ENCODE measurements at regions not wholly inside any gene's neighbourhood (a gene's known extent, or its start where the extent isn't known, plus 50 kb on each side); places are given as distances from the start of the nearest gene placed in this dataset.

GRCh38 chr5:33328818-33329217 is 111.9 kb upstream of the TARS1 start:
- no peaks in the 10 kb centered on the region for H3K36me3 ChIP-seq (ENCODE audit: control insufficient read depth, low read length)
- no peak overlapping the region for H3K4me3 ChIP-seq (ENCODE audit: low read length)
- H3K4me2 ChIP-seq (ENCODE audit: low read length): no peak overlapping the region
- H3K9me3 ChIP-seq (ENCODE audit: control insufficient read depth, insufficient read depth, low read length): no peaks in the 10 kb centered on the region
- no peaks in the 10 kb centered on the region for H3K9me2 ChIP-seq (replicated peaks; ENCODE audit: control insufficient read depth, low read length)
- TF ChIP-seq EZH2phosphoT487 (IDR thresholded peaks at IDR 0.05; ENCODE audit: borderline replicate concordance, low read length) (no peak), CTCF (IDR thresholded peaks at IDR 0.05; ENCODE audit: low read depth, low read length, poor library complexity, severe bottlenecking) (no peak)
- H3K27me3 ChIP-seq (ENCODE audit: control insufficient read depth, low read length): no peaks in the 10 kb centered on the region
- H3K4me1 ChIP-seq (ENCODE audit: control insufficient read depth, low read length): no peaks in the 10 kb centered on the region
- H3K79me2 ChIP-seq (ENCODE audit: control insufficient read depth, low read length): no peaks in the 10 kb centered on the region
- H3K27ac ChIP-seq (ENCODE audit: low read depth, low read length): no peak overlapping the region
- no peaks in the 10 kb centered on the region for H4K20me1 ChIP-seq (ENCODE audit: control insufficient read depth, insufficient read depth, low read depth, low read length)
- no peaks in the 10 kb centered on the region for H3F3A ChIP-seq (ENCODE audit: control insufficient read depth, insufficient read depth)

GRCh38 chr5:33329891-33330290 is 110.9 kb upstream of the TARS1 start:
- H3K27me3 ChIP-seq (ENCODE audit: control insufficient read depth, low read length): no peaks in the 10 kb centered on the region
- no peaks in the 10 kb centered on the region for H3K4me1 ChIP-seq (ENCODE audit: control insufficient read depth, low read length)
- H3K4me2 ChIP-seq (ENCODE audit: low read length): no peak overlapping the region
- TF ChIP-seq EZH2phosphoT487 (IDR thresholded peaks at IDR 0.05; ENCODE audit: borderline replicate concordance, low read length) (no peak), CTCF (IDR thresholded peaks at IDR 0.05; ENCODE audit: low read depth, low read length, poor library complexity, severe bottlenecking) (no peak)
- no peaks in the 10 kb centered on the region for H3K79me2 ChIP-seq (ENCODE audit: control insufficient read depth, low read length)
- no peak overlapping the region for H3K27ac ChIP-seq (ENCODE audit: low read depth, low read length)
- no peaks in the 10 kb centered on the region for H3K9me2 ChIP-seq (replicated peaks; ENCODE audit: control insufficient read depth, low read length)
- H3K4me3 ChIP-seq (ENCODE audit: low read length): no peak overlapping the region
- no peaks in the 10 kb centered on the region for H3K9me3 ChIP-seq (ENCODE audit: control insufficient read depth, insufficient read depth, low read length)
- no peaks in the 10 kb centered on the region for H4K20me1 ChIP-seq (ENCODE audit: control insufficient read depth, insufficient read depth, low read depth, low read length)
- H3F3A ChIP-seq (ENCODE audit: control insufficient read depth, insufficient read depth): no peaks in the 10 kb centered on the region
- H3K36me3 ChIP-seq (ENCODE audit: control insufficient read depth, low read length): no peaks in the 10 kb centered on the region

- H3K9me2 ChIP-seq (replicated peaks; ENCODE audit: control insufficient read depth, low read length): no peaks in the 10 kb centered on the region
- H4K20me1 ChIP-seq (ENCODE audit: control insufficient read depth, insufficient read depth, low read depth, low read length): no peaks in the 10 kb centered on the region
- TF ChIP-seq EZH2phosphoT487 (IDR thresholded peaks at IDR 0.05; ENCODE audit: borderline replicate concordance, low read length): no peak
- TF ChIP-seq CTCF (IDR thresholded peaks at IDR 0.05; ENCODE audit: low read depth, low read length, poor library complexity, severe bottlenecking): no peak
- H3K36me3 ChIP-seq (ENCODE audit: control insufficient read depth, low read length): no peaks in the 10 kb centered on the region
- no peak overlapping the region for H3K4me3 ChIP-seq (ENCODE audit: low read length)
- no peak overlapping the region for H3K27ac ChIP-seq (ENCODE audit: low read depth, low read length)
- H3K27me3 ChIP-seq (ENCODE audit: control insufficient read depth, low read length): no peaks in the 10 kb centered on the region
- no peaks in the 10 kb centered on the region for H3K9me3 ChIP-seq (ENCODE audit: control insufficient read depth, insufficient read depth, low read length)
- H3K4me2 ChIP-seq (ENCODE audit: low read length): no peak overlapping the region
- no peaks in the 10 kb centered on the region for H3K4me1 ChIP-seq (ENCODE audit: control insufficient read depth, low read length)
- no peaks in the 10 kb centered on the region for H3F3A ChIP-seq (ENCODE audit: control insufficient read depth, insufficient read depth)
- H3K79me2 ChIP-seq (ENCODE audit: control insufficient read depth, low read length): no peaks in the 10 kb centered on the region
Observed at GRCh38 chr5:33330426-33330825, 110.3 kb upstream of the TARS1 start.

GRCh38 chr5:33330992-33331391 is 109.8 kb upstream of the TARS1 start:
- Histone ChIP-seq H3K4me2 (ENCODE audit: low read length) (no peak overlapping the region), H3K36me3 (ENCODE audit: control insufficient read depth, low read length) (no peaks in the 10 kb centered on the region), H3K4me3 (ENCODE audit: low read length) (no peak overlapping the region), H3K9me3 (ENCODE audit: control insufficient read depth, insufficient read depth, low read length) (no peaks in the 10 kb centered on the region), H3K4me1 (ENCODE audit: control insufficient read depth, low read length) (no peaks in the 10 kb centered on the region), H3K27ac (ENCODE audit: low read depth, low read length) (no peak overlapping the region), H3F3A (ENCODE audit: control insufficient read depth, insufficient read depth) (no peaks in the 10 kb centered on the region), H3K9me2 (replicated peaks; ENCODE audit: control insufficient read depth, low read length) (no peaks in the 10 kb centered on the region), H3K79me2 (ENCODE audit: control insufficient read depth, low read length) (no peaks in the 10 kb centered on the region), H3K27me3 (ENCODE audit: control insufficient read depth, low read length) (no peaks in the 10 kb centered on the region), H4K20me1 (ENCODE audit: control insufficient read depth, insufficient read depth, low read depth, low read length) (no peaks in the 10 kb centered on the region)
- TF ChIP-seq EZH2phosphoT487 (IDR thresholded peaks at IDR 0.05; ENCODE audit: borderline replicate concordance, low read length) (no peak), CTCF (IDR thresholded peaks at IDR 0.05; ENCODE audit: low read depth, low read length, poor library complexity, severe bottlenecking) (no peak)

All from DOHH2 (cell line).